NCI-H748 (cell line): ENCODE measurements at regions not wholly inside any gene's neighbourhood (a gene's known extent, or its start where the extent isn't known, plus 50 kb on each side); places are given as distances from the start of the nearest gene placed in this dataset.
A peak's percentile ranks its signal among the peaks of the same experiment; 100 is the strongest.

Experiments
- DNase-seq: peaks from one replicate; lab custom pipeline; 2025; ENCODE audit not compliant: unreplicated experiment; lab: John Stamatoyannopoulos, UW

DNA sequence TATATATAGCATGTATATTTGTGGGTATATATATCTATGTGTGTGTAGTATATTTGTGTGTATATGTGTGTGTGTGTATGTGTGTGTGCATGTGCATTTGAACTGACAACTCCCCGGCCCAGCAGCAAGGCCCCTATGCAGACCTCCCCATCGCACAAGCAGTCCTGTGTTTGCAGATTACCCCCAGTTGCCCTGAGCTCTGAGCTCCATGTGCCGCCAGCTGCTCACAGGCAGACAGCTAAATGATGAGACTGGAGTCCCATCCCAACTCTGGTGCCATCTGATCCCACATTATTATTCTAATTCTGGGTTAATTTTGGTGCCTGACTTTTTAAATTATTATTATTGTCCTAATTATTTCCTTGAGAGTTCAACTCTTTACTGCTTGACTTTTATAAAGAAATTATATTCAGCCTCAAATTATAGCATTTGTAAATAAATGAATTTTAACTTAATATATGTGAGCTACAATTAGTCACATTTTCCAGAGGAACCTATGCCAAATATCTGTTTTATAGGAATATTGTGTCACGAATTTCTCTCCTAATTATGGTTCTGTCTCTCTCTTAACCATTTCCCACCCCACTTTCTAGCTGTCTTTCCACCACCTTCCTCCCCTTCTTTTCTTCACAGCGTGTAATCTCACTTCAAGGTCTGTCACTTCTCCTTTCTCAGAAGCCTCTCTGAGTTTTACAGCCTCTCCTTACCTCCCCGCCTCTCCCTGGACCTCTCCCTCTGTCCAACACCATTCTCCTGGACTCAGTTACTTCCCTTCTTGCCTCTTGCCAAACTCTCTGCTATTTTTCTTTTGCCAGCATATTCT is 90.6 kb upstream of the SYNDIG1 start:
- no peak for DNase-seq

DNA sequence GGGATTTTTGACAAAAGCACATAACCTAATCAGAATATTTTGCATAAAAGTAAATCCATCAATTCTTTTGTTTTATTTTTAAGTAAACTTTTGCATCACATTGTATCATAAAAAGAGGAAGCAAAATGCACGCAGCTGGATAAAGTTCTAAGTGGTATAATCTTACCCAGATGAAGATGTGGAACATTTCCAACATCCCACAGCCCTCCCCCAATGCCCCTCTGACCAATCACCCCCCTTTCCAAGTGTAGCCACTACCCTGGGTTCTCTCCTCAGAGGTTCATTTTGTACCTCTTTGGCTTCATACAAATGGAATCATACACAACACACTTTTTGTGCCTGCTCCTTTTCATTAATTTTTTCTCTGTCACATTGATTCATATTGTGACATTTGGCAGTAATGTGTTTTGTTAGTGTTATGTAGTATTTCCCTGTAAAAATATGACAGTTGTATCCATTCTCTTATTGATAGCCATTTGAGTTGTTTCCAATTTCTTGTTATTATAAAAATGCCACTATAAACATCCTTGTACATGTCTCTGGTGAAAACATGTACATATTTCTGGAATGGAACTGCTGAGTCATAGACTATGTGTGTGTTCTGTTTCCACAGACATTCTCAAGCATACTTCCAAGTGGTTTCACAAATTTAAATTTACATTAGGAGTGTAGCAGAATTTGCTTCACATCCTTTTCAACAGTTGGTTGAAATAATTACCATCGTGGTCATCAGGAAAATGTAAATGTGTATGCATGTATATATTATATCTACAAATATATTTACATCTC is 92.9 kb upstream of the SYNDIG1 start:
- no peak for DNase-seq

DNA sequence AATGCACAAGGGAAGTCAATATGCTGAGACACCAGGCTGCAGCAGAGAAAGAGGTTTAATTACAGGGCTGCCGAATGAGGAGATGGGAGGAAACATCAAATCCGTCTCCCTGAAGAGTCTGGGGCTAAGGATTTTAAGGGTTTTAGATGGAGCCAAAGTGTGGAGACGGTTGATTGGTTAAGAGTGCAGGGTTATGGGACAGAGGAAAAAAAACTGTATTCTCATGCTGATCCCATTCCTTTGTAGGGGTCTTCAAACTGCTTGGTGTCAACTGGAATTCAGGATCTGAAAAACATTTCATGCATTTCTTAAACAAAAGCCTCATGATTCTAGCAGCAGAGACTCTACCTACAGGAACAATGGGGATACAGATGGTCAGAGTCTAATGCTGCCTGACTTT is 96.1 kb upstream of the SYNDIG1 start:
- no peak for DNase-seq

DNA sequence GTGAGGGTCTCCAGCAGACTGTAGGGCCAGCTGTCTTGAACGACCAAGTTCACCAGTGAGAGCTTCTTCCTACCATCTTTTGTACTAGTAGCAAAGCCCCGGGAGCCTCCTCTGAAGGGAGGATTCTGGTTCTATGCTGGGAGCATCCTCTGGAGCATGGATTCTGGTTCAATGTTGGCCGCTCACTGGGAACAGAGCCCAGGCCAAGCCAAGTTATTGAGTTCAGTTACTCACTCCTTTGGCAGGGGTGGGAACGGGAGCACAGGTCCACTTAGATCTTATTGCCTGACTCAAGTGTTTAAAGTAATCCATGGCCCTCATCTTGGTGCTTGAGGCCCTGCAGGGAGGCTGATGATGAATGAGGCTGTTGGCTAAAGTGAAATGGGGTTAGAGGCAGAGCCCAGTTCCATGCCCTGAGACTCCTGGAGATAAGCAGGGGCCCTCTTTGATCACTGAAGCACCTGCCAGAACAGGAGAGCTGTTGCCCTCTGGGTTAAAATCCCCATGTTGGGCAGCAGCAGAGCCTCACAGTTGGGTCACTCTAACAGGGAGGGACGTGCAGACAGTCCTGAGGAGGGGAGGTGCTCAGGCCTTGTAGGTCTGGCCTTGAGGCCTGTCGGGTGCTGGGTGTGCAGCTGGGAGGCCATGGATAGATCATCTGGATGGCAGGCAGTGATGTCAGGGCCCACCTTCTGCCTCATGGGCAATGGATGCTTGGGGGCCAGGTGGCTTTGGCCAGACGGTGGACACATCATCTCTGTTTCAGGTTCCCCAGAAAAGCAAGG is 98.3 kb upstream of the SYNDIG1 start:
- no peak for DNase-seq

DNA sequence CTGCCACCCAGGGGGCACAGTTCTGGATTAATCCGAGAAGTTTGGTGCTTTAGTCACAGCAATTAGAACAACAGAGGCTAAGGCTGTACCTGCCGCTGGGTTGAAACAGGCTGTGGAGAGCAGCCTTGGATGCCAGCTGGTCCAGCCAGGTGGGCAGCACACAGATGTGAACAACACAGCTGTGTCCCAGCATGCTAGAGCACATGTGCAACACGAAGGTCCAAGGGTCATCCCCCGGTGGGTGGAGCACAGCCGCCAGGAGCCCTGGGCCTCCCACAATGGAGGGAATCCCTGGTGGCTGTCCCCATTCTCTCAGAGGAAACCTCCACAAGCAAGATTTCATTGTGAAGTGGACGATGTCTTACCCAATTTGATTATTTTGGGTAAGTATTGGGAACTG is 99.2 kb upstream of the SYNDIG1 start:
- no peak for DNase-seq

DNA sequence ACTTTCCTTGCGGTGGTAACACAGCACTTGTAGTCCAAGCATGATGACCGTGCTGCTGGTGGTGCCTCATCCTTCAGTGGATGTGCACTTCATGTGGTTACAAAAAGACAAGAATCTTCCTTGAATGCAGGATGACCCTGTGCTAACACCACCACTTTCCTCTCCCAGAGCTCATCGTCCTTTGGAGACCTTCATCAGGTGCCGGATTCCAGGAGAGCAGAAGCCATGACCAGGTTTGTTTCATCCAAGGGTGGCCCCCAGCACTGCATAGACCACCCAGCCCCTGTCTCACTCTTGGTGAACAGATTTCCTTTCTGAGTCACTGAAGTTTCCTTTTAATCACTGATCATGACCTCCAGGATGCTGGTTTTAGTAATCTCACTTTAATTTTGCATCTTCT is 101.2 kb upstream of the SYNDIG1 start:
- no peak for DNase-seq

DNA sequence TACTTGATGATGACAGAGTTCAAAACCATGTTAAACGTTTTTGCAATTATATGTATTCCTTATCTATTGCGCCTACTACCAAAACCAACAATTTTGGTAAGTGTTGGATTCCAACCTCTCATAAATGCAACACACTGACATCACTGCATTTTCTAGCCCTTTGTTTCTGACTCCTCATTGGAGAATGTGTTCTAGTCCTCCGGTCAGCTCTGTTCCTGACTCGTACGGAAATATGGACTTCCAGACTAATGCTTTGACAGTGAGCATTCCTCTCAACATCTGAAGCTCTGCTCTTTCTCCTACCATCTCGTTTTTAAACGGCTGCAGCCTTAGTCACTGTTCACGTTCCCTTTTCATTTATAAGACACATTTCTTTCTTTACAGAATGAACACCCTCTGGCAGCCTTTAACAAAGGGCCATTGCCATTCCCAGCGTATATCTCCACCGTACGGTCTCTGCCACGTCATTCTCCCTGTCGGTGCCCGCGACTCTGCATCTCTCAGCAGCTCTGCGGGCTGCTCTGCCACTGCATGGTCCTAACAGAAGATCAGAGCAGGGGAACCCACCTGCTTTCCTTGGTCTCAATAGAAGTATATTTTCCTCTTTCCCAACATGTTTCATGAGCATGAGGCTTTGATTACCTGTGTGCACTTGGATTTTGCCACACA is 103.0 kb upstream of the SYNDIG1 start:
- DNase-seq: no peak

DNA sequence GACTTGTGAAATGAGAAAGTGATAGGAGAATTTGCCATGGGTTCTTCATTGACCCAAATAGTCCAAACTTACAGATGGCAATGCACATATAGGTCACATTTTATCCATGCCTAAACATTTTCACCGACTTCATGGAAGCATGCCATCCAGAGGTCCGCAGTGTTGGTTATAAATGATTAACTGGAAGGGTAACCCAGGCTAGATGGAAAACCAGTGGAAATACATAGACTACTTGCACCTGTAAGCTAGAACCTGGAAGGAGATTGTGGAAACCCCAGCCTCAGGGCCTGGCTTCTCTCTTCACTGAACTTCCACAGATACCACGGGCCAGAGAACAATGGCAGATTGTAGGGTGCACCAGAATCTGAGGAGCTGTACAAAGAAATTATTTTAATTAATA is 103.8 kb upstream of the SYNDIG1 start:
- no peak for DNase-seq

DNA sequence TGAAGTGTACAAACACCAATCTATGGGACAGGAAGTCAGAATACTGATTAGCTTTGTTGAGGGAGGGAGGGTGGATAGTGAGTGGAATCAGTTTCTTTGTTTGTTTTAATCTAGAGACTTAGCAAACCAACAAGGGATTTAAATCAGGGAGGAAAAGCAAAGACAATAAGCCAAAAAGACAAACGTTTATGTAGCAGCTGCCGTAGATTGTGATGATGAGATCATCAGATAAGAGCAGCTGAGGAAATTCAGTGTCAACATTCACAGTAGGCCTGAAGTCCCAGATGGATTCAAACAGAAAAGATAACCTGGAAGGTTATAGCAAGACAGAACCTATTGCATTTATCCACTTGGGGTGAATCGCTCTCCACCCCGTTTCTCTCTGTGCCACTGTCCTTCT is 104.9 kb upstream of the SYNDIG1 start:
- DNase-seq: peak; percentile 89

DNA sequence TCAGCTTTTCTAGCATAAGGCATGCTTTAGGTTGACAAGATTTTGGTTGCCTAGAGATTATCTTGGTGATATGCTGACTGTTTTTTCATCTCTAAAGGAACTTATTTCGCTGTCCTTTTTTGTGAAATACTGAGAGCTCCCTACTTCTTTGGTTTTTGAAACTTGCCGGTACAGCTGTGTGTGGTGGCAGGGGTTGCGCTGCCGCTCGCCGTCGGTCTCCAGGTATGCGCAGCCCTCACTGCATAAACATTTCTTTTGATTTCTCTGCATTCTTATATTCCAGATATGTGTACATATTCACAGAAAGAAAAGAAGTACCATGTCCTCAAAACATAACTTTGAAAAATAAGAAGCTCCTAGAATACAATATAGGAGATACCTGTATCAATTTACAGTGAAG is 106.4 kb upstream of the SYNDIG1 start:
- no peak for DNase-seq

DNA sequence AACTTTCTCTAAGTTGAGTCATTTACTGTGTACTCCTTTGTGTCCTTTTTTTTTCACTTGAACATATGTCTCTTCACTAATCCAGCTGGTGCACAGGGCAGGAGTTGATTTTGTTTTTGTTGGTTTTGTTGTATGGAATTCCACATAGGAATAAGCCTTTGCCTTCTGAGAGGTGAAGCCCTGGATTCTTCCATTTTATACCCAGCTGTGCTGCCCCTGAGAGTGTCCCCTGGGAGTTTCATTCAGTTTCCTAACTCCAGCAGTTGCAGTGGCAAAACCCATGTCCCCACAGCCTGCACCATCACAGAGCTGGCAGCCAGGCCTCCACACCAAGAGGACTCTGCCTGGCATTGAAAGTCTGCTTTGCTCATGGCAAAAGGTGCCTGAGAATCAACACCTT is 107.3 kb upstream of the SYNDIG1 start:
- no peak for DNase-seq

DNA sequence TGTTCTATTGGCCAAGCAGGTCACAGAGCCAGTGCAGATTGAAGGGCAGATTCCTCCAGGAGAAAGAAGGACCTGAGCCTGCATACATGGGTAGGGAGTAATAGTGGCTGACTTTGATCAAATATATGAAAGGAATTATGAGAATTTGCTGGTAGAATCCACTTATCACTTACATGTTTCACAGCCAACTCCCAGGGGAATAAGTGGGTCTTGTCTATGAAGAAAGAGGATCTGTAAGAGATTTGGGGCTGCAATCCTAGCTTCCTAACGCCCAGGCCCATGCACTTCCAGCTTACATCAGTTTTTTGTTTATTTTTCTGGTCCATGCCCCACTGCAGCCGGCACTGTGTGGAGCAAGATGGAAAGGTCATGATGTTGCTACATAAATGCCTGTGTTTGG is 107.9 kb upstream of the SYNDIG1 start:
- no peak for DNase-seq

DNA sequence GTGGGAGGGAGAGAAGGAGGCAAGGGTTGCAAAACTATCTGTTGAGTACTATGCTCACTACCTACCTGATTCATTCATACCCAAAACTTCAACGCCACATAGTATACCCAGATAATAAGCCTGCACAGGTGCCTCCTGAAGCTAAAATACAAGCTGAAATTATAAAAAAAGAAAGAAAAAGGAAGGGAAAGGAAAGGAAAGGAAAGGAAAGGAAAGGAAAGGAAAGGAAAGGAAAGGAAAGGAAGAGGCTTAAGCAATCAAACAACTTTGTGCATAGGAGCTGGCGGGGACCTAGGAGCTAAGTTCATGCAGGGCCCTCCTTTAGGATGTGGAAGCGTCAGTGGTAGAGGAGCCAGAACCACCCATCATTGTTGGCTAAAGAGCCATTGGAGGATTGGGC is 108.9 kb upstream of the SYNDIG1 start:
- no peak for DNase-seq

DNA sequence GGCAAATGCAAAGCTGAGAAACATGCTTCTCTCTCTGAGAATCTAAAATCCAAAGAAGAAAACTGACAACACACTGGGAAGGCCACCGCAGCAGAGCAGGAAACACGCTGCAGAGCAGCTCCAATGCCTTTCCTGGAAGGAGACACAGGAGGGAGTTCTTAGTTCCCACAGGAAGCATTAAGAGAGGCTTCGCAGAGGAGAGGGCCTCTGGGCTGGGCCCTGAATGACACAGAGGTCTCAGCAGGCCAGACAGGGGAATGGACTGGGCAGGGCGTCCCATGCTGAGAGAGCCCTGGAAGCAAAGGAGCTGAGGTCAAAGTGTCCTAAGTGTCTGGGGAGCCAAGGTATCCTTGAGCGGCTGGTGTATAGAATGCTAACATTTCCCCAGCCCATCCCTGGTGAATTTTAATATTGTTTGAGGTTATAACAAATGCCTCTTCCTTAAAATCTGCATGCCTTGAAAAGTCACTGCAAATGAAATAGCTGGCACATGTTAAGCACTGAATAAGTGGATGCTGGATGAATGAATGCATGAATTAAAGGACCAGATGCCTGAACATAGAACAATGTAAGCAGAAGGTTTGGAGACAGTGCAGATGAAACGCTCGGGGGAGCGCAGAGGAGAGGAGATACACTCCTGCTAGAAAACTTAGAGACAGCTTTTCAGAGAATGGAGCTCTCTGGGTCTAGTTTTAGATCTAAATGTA is 110.0 kb upstream of the SYNDIG1 start:
- DNase-seq: no peak

DNA sequence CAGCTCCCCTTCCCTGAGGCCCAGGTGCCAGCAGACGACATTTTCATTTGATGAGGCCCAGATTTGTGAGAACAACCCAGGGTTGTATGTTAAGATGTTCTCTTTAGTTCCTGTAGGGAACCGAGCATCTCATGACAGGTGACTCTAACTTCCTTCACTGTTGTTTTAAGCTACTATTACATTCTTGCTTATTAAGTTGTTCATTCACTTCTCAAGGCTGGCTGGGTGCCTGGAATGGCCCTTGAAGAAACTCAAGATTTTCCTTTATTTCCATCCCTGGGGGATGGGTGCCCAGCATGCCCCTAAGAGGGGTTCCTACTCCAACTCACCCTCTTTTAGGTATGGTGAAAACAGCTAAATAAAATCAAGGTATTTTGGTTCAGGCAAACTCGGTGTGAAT is 111.5 kb upstream of the SYNDIG1 start:
- DNase-seq: no peak

DNA sequence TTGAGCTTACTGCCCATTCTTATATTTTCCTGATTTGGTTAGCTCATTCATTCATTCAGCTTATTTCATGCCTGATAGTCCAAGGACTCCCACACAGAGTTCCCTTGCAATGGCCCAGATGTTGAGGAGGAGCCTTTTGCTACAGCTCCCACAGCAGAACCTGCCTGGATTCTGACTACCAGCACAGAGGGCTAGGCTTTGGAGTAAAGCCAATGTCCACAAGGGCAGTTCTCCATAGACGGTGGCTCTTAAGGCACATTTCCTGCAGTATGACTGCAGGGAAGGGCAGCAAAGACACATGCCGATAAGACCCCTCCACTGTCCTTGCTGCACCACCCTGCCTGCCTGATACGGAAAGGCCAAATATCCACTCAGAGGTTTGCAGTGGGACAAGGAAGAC is 112.3 kb upstream of the SYNDIG1 start:
- peak; percentile 22 for DNase-seq

DNA sequence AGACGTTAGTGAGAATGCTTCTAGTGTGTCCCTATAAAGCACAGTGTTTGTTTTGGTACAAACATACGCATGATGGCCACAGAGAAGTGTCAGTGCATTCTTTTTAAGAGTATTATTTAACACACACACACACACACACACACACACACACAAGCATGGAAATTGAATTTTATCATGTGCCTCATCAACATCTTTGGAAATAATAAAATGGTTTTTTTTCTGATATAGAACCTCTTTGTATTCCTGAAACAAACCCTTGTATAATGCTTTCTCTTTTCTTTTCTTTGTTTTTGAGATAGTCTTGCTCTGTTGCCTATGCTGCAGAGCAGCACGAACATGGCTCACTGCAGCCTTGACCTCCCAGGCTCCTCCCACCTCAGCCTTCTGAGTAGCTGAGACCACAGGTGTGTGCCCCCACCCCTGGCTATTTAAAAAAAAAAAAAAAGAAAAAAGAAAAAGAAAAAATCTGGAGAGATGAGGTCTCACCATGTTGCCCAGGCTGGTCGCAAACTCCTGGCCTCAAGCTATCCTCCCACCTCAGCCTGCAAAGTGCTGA is 116.2 kb upstream of the SYNDIG1 start:
- no peak for DNase-seq

DNA sequence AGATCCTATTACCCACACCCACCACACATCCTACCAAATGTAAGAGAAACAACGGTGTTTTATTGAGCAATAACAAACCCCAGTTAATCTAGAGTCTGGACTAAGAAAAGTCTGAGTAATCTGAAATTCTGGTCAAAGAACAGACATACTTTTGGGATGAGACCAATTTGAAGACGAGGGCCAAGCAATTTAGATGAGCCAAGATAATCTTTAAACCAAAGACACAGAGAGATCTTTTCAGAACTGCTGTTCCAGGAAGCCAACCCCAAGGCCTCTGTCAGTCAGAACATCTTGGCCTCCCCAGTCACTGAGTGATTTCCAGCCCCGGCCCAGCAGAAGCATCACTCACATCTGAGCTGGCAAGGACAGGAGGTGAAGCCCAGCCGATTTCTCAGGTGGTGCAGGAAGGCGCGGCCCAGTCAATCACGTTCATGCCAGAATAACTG is 118.5 kb upstream of the SYNDIG1 start:
- no peak for DNase-seq

DNA sequence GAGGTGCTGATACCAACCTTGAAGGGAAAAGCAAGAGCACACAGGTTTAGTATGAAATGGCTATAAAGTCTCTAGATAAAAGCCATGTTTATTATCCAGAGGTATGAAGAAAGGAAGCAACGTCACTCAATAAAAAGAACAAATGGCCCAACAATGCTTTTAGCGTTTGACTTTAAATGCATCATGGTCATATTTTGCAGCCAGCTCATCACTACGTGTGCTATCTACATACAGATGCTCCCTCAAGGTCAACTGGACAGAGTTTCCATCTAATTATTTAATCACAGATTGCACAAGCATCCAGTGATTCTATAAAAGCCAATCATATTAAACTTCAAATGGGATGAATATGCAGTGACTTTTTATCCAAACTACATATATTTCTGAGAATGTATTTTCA is 127.6 kb upstream of the SYNDIG1 start:
- no peak for DNase-seq

DNA sequence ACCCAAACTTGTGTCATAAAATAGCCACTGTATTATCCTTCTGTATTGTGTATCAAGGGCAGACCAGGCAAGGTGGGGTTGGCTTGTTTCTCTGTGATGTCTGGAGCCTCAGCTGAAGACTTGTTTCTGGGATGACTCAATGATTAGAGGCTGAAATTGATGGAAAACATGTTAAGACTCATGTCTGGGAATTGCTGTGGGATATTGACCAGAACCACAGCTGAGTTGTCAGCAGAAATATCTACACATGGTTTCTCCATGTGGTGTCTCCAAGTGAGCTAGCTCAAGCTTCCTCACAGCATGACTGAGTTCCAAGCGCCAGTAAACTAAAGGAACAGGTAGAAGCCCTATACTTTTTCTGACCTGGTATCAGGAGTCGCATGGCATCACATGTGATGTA is 128.5 kb upstream of the SYNDIG1 start:
- no peak for DNase-seq
